Retinal pigment epithelial cell (primary cell): ENCODE measurements at regions not wholly inside any gene's neighbourhood (a gene's known extent, or its start where the extent isn't known, plus 50 kb on each side); places are given as distances from the start of the nearest gene placed in this dataset.

Source experiments
- DNase-seq: peaks from one replicate; pipeline ENCODE4 v3.0.0-alpha.2; 2010; ENCODE audit warnings: low read depth
- H3K4me3 ChIP-seq: 2 replicates; pipeline ENCODE4 v1.5.1; 2011; ENCODE audit warnings: mild to moderate bottlenecking, low read length, control low read depth, moderate library complexity
- CTCF ChIP-seq: conservative IDR thresholded peaks from 2 replicates; pipeline ENCODE4 v1.5.1; 2011; ENCODE audit warnings: low read depth, low read length, control low read depth, inconsistent platforms

- H3K4me3 ChIP-seq: no peak overlapping the region
- TF ChIP-seq CTCF: no peak
- DNase-seq: no peak
Measured at GRCh38 chr5:4116834-4117233, 521.2 kb downstream of the IRX1 start.

DNA sequence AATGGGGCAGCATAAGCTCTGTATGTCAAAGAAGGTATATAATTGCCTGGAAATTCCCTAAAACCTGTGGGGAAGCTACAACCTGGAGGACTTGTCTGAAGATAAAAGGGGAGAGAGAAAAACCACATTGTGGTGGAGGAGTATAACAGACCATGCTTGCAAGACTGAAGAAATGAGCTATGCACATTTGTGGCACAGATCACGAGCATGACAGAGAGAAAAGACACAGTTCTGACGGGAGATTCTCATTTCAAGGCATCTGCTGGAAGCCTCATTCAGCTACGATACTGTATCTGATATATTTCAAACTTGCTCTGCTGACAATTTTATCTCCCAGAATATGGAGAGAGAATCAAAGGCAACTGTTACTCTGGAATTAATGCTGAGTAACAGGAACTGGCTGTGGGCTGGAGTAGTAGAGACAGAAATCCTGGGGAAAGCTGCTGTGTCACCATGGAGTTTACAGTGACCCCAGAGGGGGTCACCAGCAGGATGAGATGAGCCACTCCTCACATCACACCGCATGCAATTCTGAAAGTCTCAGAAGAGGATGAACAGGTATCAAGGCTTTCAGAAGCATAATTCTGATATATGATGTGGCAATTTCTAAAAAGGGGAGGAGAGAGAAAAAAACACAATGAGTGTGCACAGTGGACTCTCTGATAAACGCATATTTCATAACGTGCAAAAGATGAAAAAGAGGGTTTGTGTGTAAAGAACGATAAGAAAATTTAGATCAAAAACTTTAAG lies 528.8 kb downstream of the IRX1 start:
- TF ChIP-seq CTCF: no peak
- no peak for DNase-seq
- H3K4me3 ChIP-seq: no peak overlapping the region

DNA sequence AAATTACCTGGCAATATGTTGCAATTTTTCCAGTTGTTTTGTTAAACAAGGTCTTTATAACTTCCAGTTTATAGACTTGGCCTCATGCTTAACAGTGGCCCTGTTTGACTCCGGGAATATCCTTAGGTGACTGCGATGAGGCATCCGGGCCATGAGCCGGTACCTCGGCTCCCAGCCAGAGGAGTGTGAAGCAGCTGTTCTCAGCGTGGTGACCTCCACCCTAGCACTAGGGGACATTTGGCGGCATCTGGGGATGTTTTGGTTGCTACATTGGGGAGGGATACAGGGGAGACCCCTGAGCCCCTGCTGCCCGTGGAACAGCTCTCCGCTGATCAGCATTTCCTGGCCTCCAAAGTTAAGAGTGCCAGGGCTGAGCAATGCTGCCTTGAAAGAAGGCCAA lies 533.4 kb downstream of the IRX1 start:
- H3K4me3 ChIP-seq: no peak overlapping the region
- TF ChIP-seq CTCF: no peak
- DNase-seq: no peak

GRCh38 chr5:4129523-4129922 lies 533.9 kb downstream of the IRX1 start:
- no peak overlapping the region for H3K4me3 ChIP-seq
- DNase-seq: no peak
- no peak for TF ChIP-seq CTCF

- no peak for TF ChIP-seq CTCF
Measured at GRCh38 chr5:4130819-4131218, 535.2 kb downstream of the IRX1 start.

DNA sequence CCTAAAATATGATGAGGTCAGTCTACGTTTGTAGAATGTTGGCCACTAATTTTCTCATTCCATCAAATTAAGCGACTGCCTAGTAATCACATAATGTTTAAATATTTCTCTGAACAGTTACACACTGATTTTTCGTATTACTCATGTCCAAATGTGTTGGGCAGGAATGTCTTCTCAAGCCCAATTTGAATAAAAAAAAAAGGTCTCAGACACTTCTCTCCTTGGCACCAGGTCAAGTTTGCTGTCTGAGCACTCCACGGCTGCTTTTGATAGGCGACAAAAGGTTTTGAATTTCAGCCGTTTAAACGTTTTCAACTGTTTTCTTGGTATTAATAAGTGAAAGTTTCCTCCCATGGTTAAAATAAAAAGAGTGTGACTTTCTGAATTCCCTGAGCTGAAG lies 542.1 kb downstream of the IRX1 start:
- no peak for DNase-seq
- H3K4me3 ChIP-seq: no peak overlapping the region
- TF ChIP-seq CTCF: no peak

More at GRCh38 chr5:4130819-4131218, 535.2 kb downstream of the IRX1 start:
- H3K4me3 ChIP-seq: no peak overlapping the region
- no peak for DNase-seq

DNA sequence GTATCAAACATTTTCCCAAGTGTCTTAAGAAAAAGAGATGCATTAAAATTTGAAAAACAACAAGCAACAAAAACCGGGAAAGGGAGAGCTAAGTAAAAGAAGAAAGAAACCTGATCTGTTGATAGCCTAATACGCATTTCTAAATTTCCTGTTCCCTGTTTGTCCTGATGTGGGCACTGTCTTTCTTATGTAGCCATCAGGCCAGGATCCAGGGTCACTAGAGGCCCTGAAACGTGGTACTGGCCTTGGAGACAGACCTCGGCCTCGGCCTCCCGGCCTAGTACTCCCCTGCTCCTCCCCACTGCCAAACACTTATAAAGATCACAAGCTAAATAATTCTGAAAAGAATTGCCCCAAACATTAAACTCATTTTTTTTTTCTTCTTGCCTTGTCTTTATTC lies 547.2 kb downstream of the IRX1 start:
- no peak for DNase-seq
- no peak overlapping the region for H3K4me3 ChIP-seq
- TF ChIP-seq CTCF: no peak
